HEK293 (cell line): ENCODE measurements at regions not wholly inside any gene's neighbourhood (a gene's known extent, or its start where the extent isn't known, plus 50 kb on each side); places are given as distances from the start of the nearest gene placed in this dataset.

ENCODE experiments used
- CTCF ChIA-PET: fragments of 350-600 bp; formaldehyde crosslinking; extraction: SDS; loops from one replicate; lab custom pipeline; 2021; ENCODE audit warnings: antibody characterized with exemption; lab: Yijun Ruan, JAX
- POLR2A ChIA-PET: fragments of 300-600 bp; formaldehyde crosslinking; extraction: SDS; loops from one replicate; lab custom pipeline; 2020; ENCODE audit warnings: antibody characterized with exemption, inconsistent platforms; lab: Yijun Ruan, JAX
- H3K27ac ChIP-seq: fragments of 200-500 bp; sonication (Bioruptor generic); 2 replicates; pipeline ENCODE4 v1.5.1; 2014; ENCODE audit warnings: low read depth, low read length, control low read depth, inconsistent platforms; ENCODE audit errors: extremely low read depth
- H3K36me3 ChIP-seq, 2 experiments: fragments of 200-500 bp in 1 of 2; sonication (Bioruptor generic) in 1 of 2; 1 replicate in 1 of 2; 2 replicates in 1 of 2; pipeline ENCODE4 v1.5.1; 2014 to 2017; ENCODE audit warnings: inconsistent platforms in 2 of 2, low read length in 2 of 2; ENCODE audit not compliant: control insufficient read depth in 2 of 2, insufficient read depth in 1 of 2
- H3K4me1 ChIP-seq: fragments of 200-500 bp; sonication (Bioruptor generic); 2 replicates; pipeline ENCODE4 v1.5.1; 2014; ENCODE audit warnings: mild to moderate bottlenecking, low read length, inconsistent platforms; ENCODE audit not compliant: control insufficient read depth, insufficient read depth
- H3K4me3 ChIP-seq: 2 replicates; pipeline ENCODE4 v1.5.1; 2011; ENCODE audit warnings: low read depth, mild to moderate bottlenecking, control low read depth, low read length, moderate library complexity
- H3K9me3 ChIP-seq: fragments of 200-500 bp; sonication (Bioruptor generic); 2 replicates; pipeline ENCODE4 v1.5.1; 2014; ENCODE audit warnings: low read depth, low read length, inconsistent platforms; ENCODE audit not compliant: control insufficient read depth, insufficient read depth
- ZEB2 ChIP-seq: fragments of 450-650 bp; formaldehyde crosslinking; IDR thresholded peaks from 2 replicates; pipeline ENCODE4 v1.5.1; 2016; ENCODE audit warnings: missing biosample characterization, missing genetic modification characterization
- ZNF138 ChIP-seq: fragments of 450-650 bp; formaldehyde crosslinking; IDR thresholded peaks from 2 replicates; pipeline ENCODE4 v1.5.1; 2016; ENCODE audit warnings: missing biosample characterization, missing genetic modification characterization, borderline replicate concordance
- ZNF140 ChIP-seq: fragments of 450-650 bp; formaldehyde crosslinking; IDR thresholded peaks from 2 replicates; pipeline ENCODE4 v1.5.1; 2016; ENCODE audit warnings: missing biosample characterization, missing genetic modification characterization
- ZNF174 ChIP-seq: fragments of 450-650 bp; formaldehyde crosslinking; IDR thresholded peaks from 2 replicates; pipeline ENCODE4 v1.5.0; 2017; ENCODE audit warnings: missing biosample characterization, mild to moderate bottlenecking, missing genetic modification characterization
- ZNF514 ChIP-seq: fragments of 450-650 bp; formaldehyde crosslinking; IDR thresholded peaks from 2 replicates; pipeline ENCODE4 v1.5.1; 2016; ENCODE audit warnings: missing biosample characterization, missing genetic modification characterization
- TF ChIP-seq, protein P1 (sequence below): fragments of 450-650 bp; formaldehyde crosslinking; conservative IDR thresholded peaks from 2 replicates; pipeline ENCODE4 v1.5.1; 2016; ENCODE audit warnings: low read depth, missing biosample characterization, missing genetic modification characterization
- TF ChIP-seq, protein P2 (sequence below): fragments of 450-650 bp; formaldehyde crosslinking; IDR thresholded peaks from 2 replicates; pipeline ENCODE4 v1.5.1; 2016; ENCODE audit warnings: missing biosample characterization, missing genetic modification characterization
- TF ChIP-seq, protein P3 (sequence below): fragments of 450-650 bp; formaldehyde crosslinking; IDR thresholded peaks from 2 replicates; pipeline ENCODE4 v1.5.1; 2016; ENCODE audit warnings: missing biosample characterization, missing genetic modification characterization

DNA sequence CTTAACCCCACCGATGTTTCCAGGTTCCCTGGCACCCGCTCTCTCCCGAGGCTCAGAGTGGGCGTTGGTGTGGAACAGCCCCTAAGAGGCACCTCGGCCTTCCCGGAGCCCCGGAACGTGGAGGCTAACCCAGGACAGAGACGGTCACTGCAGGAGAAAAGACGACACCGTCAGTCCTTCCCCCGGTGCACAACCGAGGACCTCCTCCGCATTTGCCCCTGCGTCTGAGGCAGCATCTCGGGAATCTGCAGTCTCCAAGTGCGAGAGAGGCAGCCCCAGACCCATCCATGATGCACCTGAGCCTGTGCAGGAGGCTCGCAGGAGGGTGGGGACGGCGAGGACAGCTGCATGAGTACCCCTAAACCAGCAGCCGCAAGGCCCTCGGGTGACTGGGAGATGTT lies 204.9 kb upstream of the SALL3 start:
- CTCF ChIA-PET, result interaction anchor here (0.6 kb wide), 1 partner anchor 113 kb away, joined by 3 read pairs; no protein-coding TSS in a partner anchor
- Histone ChIP-seq H3K4me3 (no peak overlapping the region), H3K27ac (no peak overlapping the region), H3K9me3 (no peaks in the 10 kb centered on the region), H3K4me1 (no peaks in the 10 kb centered on the region), H3K36me3 (no peaks in the 10 kb centered on the region)
- POLR2A ChIA-PET, result interaction anchor here (0.6 kb wide), 1 partner anchor 165 kb away, joined by 6 read pairs; no protein-coding TSS in a partner anchor
- no peak for TF ChIP-seq ZNF140 (tag by site-specific recombination)
- TF ChIP-seq, protein P1, sequence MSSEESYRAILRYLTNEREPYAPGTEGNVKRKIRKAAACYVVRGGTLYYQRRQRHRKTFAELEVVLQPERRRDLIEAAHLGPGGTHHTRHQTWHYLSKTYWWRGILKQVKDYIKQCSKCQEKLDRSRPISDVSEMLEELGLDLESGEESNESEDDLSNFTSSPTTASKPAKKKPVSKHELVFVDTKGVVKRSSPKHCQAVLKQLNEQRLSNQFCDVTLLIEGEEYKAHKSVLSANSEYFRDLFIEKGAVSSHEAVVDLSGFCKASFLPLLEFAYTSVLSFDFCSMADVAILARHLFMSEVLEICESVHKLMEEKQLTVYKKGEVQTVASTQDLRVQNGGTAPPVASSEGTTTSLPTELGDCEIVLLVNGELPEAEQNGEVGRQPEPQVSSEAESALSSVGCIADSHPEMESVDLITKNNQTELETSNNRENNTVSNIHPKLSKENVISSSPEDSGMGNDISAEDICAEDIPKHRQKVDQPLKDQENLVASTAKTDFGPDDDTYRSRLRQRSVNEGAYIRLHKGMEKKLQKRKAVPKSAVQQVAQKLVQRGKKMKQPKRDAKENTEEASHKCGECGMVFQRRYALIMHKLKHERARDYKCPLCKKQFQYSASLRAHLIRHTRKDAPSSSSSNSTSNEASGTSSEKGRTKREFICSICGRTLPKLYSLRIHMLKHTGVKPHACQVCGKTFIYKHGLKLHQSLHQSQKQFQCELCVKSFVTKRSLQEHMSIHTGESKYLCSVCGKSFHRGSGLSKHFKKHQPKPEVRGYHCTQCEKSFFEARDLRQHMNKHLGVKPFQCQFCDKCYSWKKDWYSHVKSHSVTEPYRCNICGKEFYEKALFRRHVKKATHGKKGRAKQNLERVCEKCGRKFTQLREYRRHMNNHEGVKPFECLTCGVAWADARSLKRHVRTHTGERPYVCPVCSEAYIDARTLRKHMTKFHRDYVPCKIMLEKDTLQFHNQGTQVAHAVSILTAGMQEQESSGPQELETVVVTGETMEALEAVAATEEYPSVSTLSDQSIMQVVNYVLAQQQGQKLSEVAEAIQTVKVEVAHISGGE, result no peak
- TF ChIP-seq ZNF514 (tag by site-specific recombination), result no peak
- no peak for TF ChIP-seq ZNF138 (tag by site-specific recombination)

DNA sequence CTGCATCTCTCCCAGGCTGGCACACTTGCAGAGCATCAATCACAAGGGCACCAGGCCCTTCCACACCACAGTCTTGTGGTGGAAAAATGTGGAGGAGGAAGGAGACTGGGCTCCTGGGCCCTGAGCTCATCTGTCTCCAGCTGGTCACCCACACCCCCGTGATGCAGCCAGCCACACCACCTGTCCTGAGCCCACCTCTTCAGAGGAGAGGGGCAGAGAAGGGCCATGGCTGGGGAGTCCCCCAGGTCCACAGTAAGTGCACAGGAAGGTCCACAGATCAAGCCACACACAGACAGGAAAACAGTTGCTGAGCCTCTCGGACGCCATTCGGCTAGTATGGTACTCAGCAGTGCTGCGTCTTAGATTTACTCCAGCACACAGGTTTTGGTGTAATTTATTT lies 203.5 kb upstream of the SALL3 start:
- no peaks in the 10 kb centered on the region for H3K9me3 ChIP-seq
- H3K27ac ChIP-seq, result no peak overlapping the region
- POLR2A ChIA-PET, result no interaction called here
- no peak overlapping the region for H3K4me3 ChIP-seq
- TF ChIP-seq, protein P2, sequence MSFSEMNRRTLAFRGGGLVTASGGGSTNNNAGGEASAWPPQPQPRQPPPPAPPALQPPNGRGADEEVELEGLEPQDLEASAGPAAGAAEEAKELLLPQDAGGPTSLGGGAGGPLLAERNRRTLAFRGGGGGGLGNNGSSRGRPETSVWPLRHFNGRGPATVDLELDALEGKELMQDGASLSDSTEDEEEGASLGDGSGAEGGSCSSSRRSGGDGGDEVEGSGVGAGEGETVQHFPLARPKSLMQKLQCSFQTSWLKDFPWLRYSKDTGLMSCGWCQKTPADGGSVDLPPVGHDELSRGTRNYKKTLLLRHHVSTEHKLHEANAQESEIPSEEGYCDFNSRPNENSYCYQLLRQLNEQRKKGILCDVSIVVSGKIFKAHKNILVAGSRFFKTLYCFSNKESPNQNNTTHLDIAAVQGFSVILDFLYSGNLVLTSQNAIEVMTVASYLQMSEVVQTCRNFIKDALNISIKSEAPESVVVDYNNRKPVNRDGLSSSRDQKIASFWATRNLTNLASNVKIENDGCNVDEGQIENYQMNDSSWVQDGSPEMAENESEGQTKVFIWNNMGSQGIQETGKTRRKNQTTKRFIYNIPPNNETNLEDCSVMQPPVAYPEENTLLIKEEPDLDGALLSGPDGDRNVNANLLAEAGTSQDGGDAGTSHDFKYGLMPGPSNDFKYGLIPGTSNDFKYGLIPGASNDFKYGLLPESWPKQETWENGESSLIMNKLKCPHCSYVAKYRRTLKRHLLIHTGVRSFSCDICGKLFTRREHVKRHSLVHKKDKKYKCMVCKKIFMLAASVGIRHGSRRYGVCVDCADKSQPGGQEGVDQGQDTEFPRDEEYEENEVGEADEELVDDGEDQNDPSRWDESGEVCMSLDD (tag by site-specific recombination), result no peak
- TF ChIP-seq, protein P3, sequence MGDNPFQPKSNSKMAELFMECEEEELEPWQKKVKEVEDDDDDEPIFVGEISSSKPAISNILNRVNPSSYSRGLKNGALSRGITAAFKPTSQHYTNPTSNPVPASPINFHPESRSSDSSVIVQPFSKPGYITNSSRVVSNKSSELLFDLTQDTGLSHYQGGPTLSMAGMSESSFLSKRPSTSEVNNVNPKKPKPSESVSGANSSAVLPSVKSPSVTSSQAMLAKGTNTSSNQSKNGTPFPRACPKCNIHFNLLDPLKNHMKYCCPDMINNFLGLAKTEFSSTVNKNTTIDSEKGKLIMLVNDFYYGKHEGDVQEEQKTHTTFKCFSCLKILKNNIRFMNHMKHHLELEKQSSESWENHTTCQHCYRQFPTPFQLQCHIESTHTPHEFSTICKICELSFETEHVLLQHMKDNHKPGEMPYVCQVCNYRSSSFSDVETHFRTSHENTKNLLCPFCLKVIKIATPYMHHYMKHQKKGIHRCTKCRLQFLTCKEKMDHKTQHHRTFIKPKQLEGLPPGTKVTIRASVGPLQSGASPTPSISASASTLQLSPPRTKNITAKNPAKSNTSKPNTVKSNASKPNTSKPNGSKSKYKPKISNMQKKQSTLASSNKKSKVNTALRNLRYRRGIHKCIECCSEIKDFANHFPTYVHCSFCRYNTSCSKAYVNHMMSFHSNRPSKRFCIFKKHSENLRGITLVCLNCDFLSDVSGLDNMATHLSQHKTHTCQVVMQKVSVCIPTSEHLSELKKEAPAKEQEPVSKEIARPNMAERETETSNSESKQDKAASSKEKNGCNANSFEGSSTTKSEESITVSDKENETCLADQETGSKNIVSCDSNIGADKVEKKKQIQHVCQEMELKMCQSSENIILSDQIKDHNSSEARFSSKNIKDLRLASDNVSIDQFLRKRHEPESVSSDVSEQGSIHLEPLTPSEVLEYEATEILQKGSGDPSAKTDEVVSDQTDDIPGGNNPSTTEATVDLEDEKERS (tag by site-specific recombination), result no peak
- no peaks in the 10 kb centered on the region for H3K36me3 ChIP-seq
- no peaks in the 10 kb centered on the region for H3K4me1 ChIP-seq
- CTCF ChIA-PET, result no interaction called here

DNA sequence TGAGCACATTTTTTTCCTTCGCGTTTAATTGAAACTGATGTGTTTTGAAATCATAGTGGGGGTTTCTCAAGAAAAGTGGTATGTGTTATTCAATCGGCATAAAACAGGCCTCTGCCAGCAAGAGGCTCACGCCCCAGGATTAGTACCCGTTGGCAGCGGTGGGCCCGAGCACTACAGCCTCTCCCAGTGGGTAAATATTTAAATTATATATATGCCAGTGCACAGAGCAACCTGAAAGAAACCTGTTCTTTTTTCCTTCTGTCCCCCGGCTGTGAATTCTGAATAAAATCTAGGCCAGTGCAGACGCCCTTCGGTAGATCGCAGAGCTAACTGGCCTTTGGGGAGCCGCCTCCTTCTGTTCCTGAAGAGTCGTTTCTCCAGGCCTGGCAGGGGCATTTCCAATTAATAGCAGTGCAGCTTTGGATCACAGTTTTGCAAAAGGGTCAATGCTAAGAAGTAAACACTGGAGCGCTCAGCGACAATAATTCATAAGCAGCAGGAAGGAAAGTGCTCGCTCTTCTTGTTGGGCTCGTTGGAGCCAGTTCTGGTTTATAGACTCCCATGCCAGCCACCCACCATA lies 202.8 kb upstream of the SALL3 start:
- TF ChIP-seq ZEB2 (tag by site-specific recombination) (no peak), ZNF174 (tag by site-specific recombination) (no peak)
- ChIA-PET CTCF (no interaction called here), POLR2A (no interaction called here)
- H3K36me3 ChIP-seq, result no peaks in the 10 kb centered on the region
- H3K9me3 ChIP-seq, result no peaks in the 10 kb centered on the region
- H3K27ac ChIP-seq, result no peak overlapping the region
- no peaks in the 10 kb centered on the region for H3K4me1 ChIP-seq
- H3K4me3 ChIP-seq, result no peak overlapping the region
